Stimulated activated CD4-positive, alpha-beta T cell treated with anti-CD3 and anti-CD28 coated beads, Interleukin-2, amount 100 ng/mL, for 4 hours (primary cell): ENCODE measurements at regions not wholly inside any gene's neighbourhood (a gene's known extent, or its start where the extent isn't known, plus 50 kb on each side); places are given as distances from the start of the nearest gene placed in this dataset.
"Not testable (repeated sequence)": the region's sequence is repeated elsewhere in the genome, so short reads cannot be mapped to it uniquely, and the experiment has no call there.

Source experiments
- DNase-seq: peaks from one replicate; pipeline ENCODE4 v3.0.0-alpha.2; 2020; ENCODE audit warnings: low read depth

- DNase-seq: no peak
Measured at GRCh38 chr4:138398322-138398721, 156.2 kb upstream of the SLC7A11 start.

GRCh38 chr4:138393886-138394610 lies 151.9 kb upstream of the SLC7A11 start:
- no peak for DNase-seq

- no peak for DNase-seq
Measured at GRCh38 chr4:138392751-138393308, 150.7 kb upstream of the SLC7A11 start.

GRCh38 chr4:138389976-138390685 lies 148.0 kb upstream of the SLC7A11 start:
- DNase-seq: no peak

GRCh38 chr4:138374947-138375346 lies 132.8 kb upstream of the SLC7A11 start:
- no peak for DNase-seq

- no peak for DNase-seq
Measured at GRCh38 chr4:138367942-138368341, 125.8 kb upstream of the SLC7A11 start.

GRCh38 chr4:138352446-138352845 lies 110.3 kb upstream of the SLC7A11 start:
- DNase-seq: not testable (repeated sequence)

- DNase-seq: no peak
Measured at GRCh38 chr4:138348055-138348454, 105.9 kb upstream of the SLC7A11 start.

- DNase-seq: no peak
Measured at GRCh38 chr4:138347561-138347960, 105.4 kb upstream of the SLC7A11 start.

- no peak for DNase-seq
Measured at GRCh38 chr4:138344851-138345250, 102.7 kb upstream of the SLC7A11 start.

GRCh38 chr4:138344054-138344453 lies 101.9 kb upstream of the SLC7A11 start:
- DNase-seq: no peak

GRCh38 chr4:138341739-138342415 lies 99.7 kb upstream of the SLC7A11 start:
- DNase-seq: no peak

GRCh38 chr4:138338840-138339239 lies 96.7 kb upstream of the SLC7A11 start:
- no peak for DNase-seq

- DNase-seq: not testable (repeated sequence)
Measured at GRCh38 chr4:138338222-138338621, 96.1 kb upstream of the SLC7A11 start.

- DNase-seq: no peak
Measured at GRCh38 chr4:138334346-138335016, 92.3 kb upstream of the SLC7A11 start.

- not testable (repeated sequence) for DNase-seq
Measured at GRCh38 chr4:138332415-138332814, 90.3 kb upstream of the SLC7A11 start.

- no peak for DNase-seq
Measured at GRCh38 chr4:138330531-138330930, 88.4 kb upstream of the SLC7A11 start.

- DNase-seq: no peak
Measured at GRCh38 chr4:138329506-138330070, 87.4 kb upstream of the SLC7A11 start.

- DNase-seq: no peak
Measured at GRCh38 chr4:138327338-138327737, 85.2 kb upstream of the SLC7A11 start.

- DNase-seq: no peak
Measured at GRCh38 chr4:138320831-138321230, 78.7 kb upstream of the SLC7A11 start.

GRCh38 chr4:138320030-138320429 lies 77.9 kb upstream of the SLC7A11 start:
- no peak for DNase-seq
